ENCODE measurements at regions not wholly inside any gene's neighbourhood (a gene's known extent, or its start where the extent isn't known, plus 50 kb on each side); places are given as distances from the start of the nearest gene placed in this dataset.
A peak's percentile ranks its signal among the peaks of the same experiment; 100 is the strongest.
"Not testable (repeated sequence)": the region's sequence is repeated elsewhere in the genome, so short reads cannot be mapped to it uniquely, and the experiment has no call there.

DNA sequence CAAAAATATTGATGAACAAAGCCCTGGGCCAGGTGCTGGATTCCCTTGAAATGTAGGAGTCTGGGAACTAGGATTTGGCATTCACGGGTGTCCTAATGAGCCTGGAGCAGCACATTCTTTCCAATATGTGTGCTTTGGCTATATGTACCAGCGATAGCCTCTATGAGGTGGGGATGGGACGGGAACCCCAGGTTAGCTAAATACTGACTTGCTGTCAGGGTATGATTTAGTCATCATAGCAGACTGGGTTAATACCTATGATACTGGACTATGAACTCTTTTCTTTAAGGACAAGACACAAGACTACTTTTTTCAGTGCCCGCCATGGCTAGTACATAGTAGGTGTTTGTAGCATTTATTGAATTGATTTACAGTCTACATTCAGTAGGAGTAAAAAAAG lies 152.7 kb downstream of the KCNRG start:
- no peaks in the 10 kb centered on the region for H3K79me2 ChIP-seq (ENCODE audit: insufficient read depth, low read length)
- H4K20me1 ChIP-seq (ENCODE audit: insufficient read depth, low read length): no peaks in the 10 kb centered on the region
- no peak overlapping the region for H2AFZ ChIP-seq (ENCODE audit: low read length)
- DNase-seq (ENCODE audit: insufficient read length, low spot score, missing footprints): no peak
- H3K4me2 ChIP-seq (ENCODE audit: insufficient read depth, low read length): no peak overlapping the region
- peaks cover 3% of the 10 kb centered on the region for H3K4me1 ChIP-seq (ENCODE audit: insufficient read depth, low read length)
- no peak overlapping the region for H3K27ac ChIP-seq (ENCODE audit: low read depth, low read length)
- no peaks in the 10 kb centered on the region for H3K27me3 ChIP-seq (ENCODE audit: insufficient read depth, low read length)
- no peaks in the 10 kb centered on the region for H3K9me3 ChIP-seq (ENCODE audit: low read depth, low read length)
- TF ChIP-seq, protein P1, sequence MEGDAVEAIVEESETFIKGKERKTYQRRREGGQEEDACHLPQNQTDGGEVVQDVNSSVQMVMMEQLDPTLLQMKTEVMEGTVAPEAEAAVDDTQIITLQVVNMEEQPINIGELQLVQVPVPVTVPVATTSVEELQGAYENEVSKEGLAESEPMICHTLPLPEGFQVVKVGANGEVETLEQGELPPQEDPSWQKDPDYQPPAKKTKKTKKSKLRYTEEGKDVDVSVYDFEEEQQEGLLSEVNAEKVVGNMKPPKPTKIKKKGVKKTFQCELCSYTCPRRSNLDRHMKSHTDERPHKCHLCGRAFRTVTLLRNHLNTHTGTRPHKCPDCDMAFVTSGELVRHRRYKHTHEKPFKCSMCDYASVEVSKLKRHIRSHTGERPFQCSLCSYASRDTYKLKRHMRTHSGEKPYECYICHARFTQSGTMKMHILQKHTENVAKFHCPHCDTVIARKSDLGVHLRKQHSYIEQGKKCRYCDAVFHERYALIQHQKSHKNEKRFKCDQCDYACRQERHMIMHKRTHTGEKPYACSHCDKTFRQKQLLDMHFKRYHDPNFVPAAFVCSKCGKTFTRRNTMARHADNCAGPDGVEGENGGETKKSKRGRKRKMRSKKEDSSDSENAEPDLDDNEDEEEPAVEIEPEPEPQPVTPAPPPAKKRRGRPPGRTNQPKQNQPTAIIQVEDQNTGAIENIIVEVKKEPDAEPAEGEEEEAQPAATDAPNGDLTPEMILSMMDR (IDR thresholded peaks at IDR 0.05; ENCODE audit: extremely low read depth, low read depth, low read length): no peak
- no peak overlapping the region for H3K4me3 ChIP-seq (ENCODE audit: insufficient read depth, low read length)
- no peaks in the 10 kb centered on the region for H3K36me3 ChIP-seq (ENCODE audit: insufficient read depth, low read length)

- H4K20me1 ChIP-seq (ENCODE audit: insufficient read depth, low read length): no peaks in the 10 kb centered on the region
- no peak overlapping the region for H3K27ac ChIP-seq (ENCODE audit: low read depth, low read length)
- H3K79me2 ChIP-seq (ENCODE audit: insufficient read depth, low read length): no peaks in the 10 kb centered on the region
- H3K36me3 ChIP-seq (ENCODE audit: insufficient read depth, low read length): no peaks in the 10 kb centered on the region
- no peak overlapping the region for H3K4me2 ChIP-seq (ENCODE audit: insufficient read depth, low read length)
- no peak for DNase-seq (ENCODE audit: insufficient read length, low spot score, missing footprints)
- H2AFZ ChIP-seq (ENCODE audit: low read length): peak overlapping the region; percentile 74
- no peak overlapping the region for H3K4me3 ChIP-seq (ENCODE audit: insufficient read depth, low read length)
- peaks cover 3% of the 10 kb centered on the region for H3K4me1 ChIP-seq (ENCODE audit: insufficient read depth, low read length)
- no peaks in the 10 kb centered on the region for H3K9me3 ChIP-seq (ENCODE audit: low read depth, low read length)
- H3K27me3 ChIP-seq (ENCODE audit: insufficient read depth, low read length): no peaks in the 10 kb centered on the region
- TF ChIP-seq, protein P1 (IDR thresholded peaks at IDR 0.05; ENCODE audit: extremely low read depth, low read depth, low read length): no peak
Measured at GRCh38 chr13:50168786-50169185, 153.5 kb downstream of the KCNRG start.

GRCh38 chr13:50170447-50171037 lies 155.3 kb downstream of the KCNRG start:
- DNase-seq (ENCODE audit: insufficient read length, low spot score, missing footprints): peak; percentile 67
- TF ChIP-seq, protein P1 (IDR thresholded peaks at IDR 0.05; ENCODE audit: extremely low read depth, low read depth, low read length): peak; percentile 47
- no peak overlapping the region for H3K4me2 ChIP-seq (ENCODE audit: insufficient read depth, low read length)

GRCh38 chr13:50171590-50172282 lies 156.5 kb downstream of the KCNRG start:
- no peaks in the 10 kb centered on the region for H4K20me1 ChIP-seq (ENCODE audit: insufficient read depth, low read length)
- H3K9me3 ChIP-seq (ENCODE audit: low read depth, low read length): no peaks in the 10 kb centered on the region
- peaks cover 3% of the 10 kb centered on the region for H3K4me1 ChIP-seq (ENCODE audit: insufficient read depth, low read length)
- no peak overlapping the region for H3K4me3 ChIP-seq (ENCODE audit: insufficient read depth, low read length)
- no peaks in the 10 kb centered on the region for H3K79me2 ChIP-seq (ENCODE audit: insufficient read depth, low read length)
- TF ChIP-seq, protein P1 (IDR thresholded peaks at IDR 0.05; ENCODE audit: extremely low read depth, low read depth, low read length): no peak
- peak; percentile 73 for DNase-seq (ENCODE audit: insufficient read length, low spot score, missing footprints)
- no peaks in the 10 kb centered on the region for H3K27me3 ChIP-seq (ENCODE audit: insufficient read depth, low read length)
- H3K27ac ChIP-seq (ENCODE audit: low read depth, low read length): no peak overlapping the region
- H2AFZ ChIP-seq (ENCODE audit: low read length): no peak overlapping the region
- H3K4me2 ChIP-seq (ENCODE audit: insufficient read depth, low read length): no peak overlapping the region
- no peaks in the 10 kb centered on the region for H3K36me3 ChIP-seq (ENCODE audit: insufficient read depth, low read length)

More at GRCh38 chr13:50170447-50171037, 155.3 kb downstream of the KCNRG start:
- Histone ChIP-seq H3K36me3 (ENCODE audit: insufficient read depth, low read length) (no peaks in the 10 kb centered on the region), H3K27me3 (ENCODE audit: insufficient read depth, low read length) (no peaks in the 10 kb centered on the region), H3K79me2 (ENCODE audit: insufficient read depth, low read length) (no peaks in the 10 kb centered on the region), H3K4me3 (ENCODE audit: insufficient read depth, low read length) (no peak overlapping the region), H3K9me3 (ENCODE audit: low read depth, low read length) (no peaks in the 10 kb centered on the region), H3K4me1 (ENCODE audit: insufficient read depth, low read length) (peaks cover 3% of the 10 kb centered on the region), H3K27ac (ENCODE audit: low read depth, low read length) (no peak overlapping the region), H2AFZ (ENCODE audit: low read length) (no peak overlapping the region), H4K20me1 (ENCODE audit: insufficient read depth, low read length) (no peaks in the 10 kb centered on the region)

GRCh38 chr13:50173045-50173444 lies 157.8 kb downstream of the KCNRG start:
- not testable (repeated sequence) for H3K4me3 ChIP-seq (ENCODE audit: insufficient read depth, low read length); H3K27ac ChIP-seq (ENCODE audit: low read depth, low read length); H3K9me3 ChIP-seq (ENCODE audit: low read depth, low read length); H3K4me1 ChIP-seq (ENCODE audit: insufficient read depth, low read length); H3K4me2 ChIP-seq (ENCODE audit: insufficient read depth, low read length); H3K27me3 ChIP-seq (ENCODE audit: insufficient read depth, low read length); H4K20me1 ChIP-seq (ENCODE audit: insufficient read depth, low read length); H3K36me3 ChIP-seq (ENCODE audit: insufficient read depth, low read length); H3K79me2 ChIP-seq (ENCODE audit: insufficient read depth, low read length); DNase-seq (ENCODE audit: insufficient read length, low spot score, missing footprints); H2AFZ ChIP-seq (ENCODE audit: low read length)

Data from osteoblast (primary cell).